ENCODE measurements at regions not wholly inside any gene's neighbourhood (a gene's known extent, or its start where the extent isn't known, plus 50 kb on each side); places are given as distances from the start of the nearest gene placed in this dataset.

DNA sequence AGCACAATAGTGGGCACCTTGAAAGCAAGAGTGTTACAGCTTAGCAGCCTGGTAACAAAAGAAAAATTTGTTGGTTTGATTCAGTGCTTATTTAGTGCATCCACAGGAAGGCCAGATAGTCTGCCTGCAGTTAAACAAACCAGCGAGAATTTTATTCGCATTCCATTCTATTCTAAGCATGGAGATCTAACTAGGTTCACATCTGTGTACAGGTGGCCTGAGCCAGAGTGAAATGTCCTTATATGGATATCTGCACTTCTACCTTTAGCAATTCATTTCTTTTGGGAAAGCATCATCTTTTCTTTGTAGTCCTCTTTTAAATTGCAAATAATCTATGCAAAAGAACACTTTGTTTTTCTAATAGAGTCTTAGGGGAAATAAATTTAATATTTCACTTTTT lies 659.0 kb upstream of the FZD8 start:
- Histone ChIP-seq H3K27ac (ENCODE audit: low read depth, low read length) (no peak overlapping the region), H3K27me3 (ENCODE audit: insufficient read depth, low read length) (no peaks in the 10 kb centered on the region), H2AFZ (ENCODE audit: low read depth, low read length, poor library complexity, severe bottlenecking) (no peak overlapping the region), H3K9me3 (ENCODE audit: control insufficient read depth in 1 of 2, insufficient read depth in 1 of 2, low read depth in 1 of 2, low read length in 2 of 2) (peaks cover 8 to 27% of the 10 kb centered on the region in 2 experiments; a peak in 2 of 4 replicates), H3K4me1 (ENCODE audit: control insufficient read depth in 1 of 2, insufficient read depth in 2 of 2, low read length in 2 of 2) (no peaks in the 10 kb centered on the region), H3K4me2 (ENCODE audit: low read length) (no peak overlapping the region), H3K9me2 (ENCODE audit: insufficient read depth) (no peaks in the 10 kb centered on the region), H3K4me3 (replicated peaks in 1 of 2; ENCODE audit: low read depth in 1 of 2, low read length in 2 of 2) (no peak overlapping the region), H3K36me3 (ENCODE audit: control insufficient read depth in 1 of 2, insufficient read depth in 2 of 2, low read length in 2 of 2) (no peaks in the 10 kb centered on the region), H3K9ac (ENCODE audit: low read length) (no peak overlapping the region), H3K79me2 (ENCODE audit: insufficient read depth, low read length) (no peaks in the 10 kb centered on the region), H4K20me1 (ENCODE audit: insufficient read depth) (no peaks in the 10 kb centered on the region)
- intact Hi-C loops (cut with micrococcal nuclease): no loop called here
- ATAC-seq (no peak), DNase-seq (ENCODE audit: low read depth, low spot score) (no peak)
- no TSS peak for BruUV-seq (replicated peaks)
- TF ChIP-seq RAD21 (IDR thresholded peaks at IDR 0.05; ENCODE audit: low read depth) (no peak), EGR1 (IDR thresholded peaks at IDR 0.05; ENCODE audit: low read depth) (no peak)
- ChIA-PET RAD21 (ENCODE audit: low non-redundant PET in 1 of 2, low total read pairs in 2 of 2, uncharacterized antibody in 2 of 2, unreplicated experiment in 2 of 2) (no interaction called here), CTCF (no interaction called here), POLR2A (no interaction called here)

DNA sequence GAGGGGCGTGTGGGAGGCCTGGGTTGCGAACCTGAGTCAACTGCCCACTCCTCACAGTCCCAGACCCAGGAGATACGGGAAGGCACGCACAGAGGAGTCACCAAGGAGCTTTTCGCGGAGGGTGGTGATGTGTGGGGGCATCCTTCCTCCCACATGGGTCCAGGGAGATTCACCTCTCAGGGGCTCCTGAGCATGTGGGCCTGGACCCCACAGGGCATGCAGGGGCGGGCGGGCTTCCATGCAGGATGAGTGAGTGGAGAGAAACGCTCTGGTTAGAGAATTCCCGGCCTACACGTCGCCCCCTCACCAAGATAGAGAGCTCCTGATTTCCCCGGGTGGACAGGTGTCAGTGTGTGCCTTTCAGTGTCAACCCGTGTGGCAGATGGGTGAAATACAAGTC lies 641.7 kb upstream of the FZD8 start:
- BruUV-seq (replicated peaks): no TSS peak
- no peaks in the 10 kb centered on the region for H4K20me1 ChIP-seq (ENCODE audit: insufficient read depth)
- H3K4me3 ChIP-seq (replicated peaks in 1 of 2; ENCODE audit: low read depth in 1 of 2, low read length in 2 of 2): no peak overlapping the region
- no peaks in the 10 kb centered on the region for H3K79me2 ChIP-seq (ENCODE audit: insufficient read depth, low read length)
- no peak overlapping the region for H3K9ac ChIP-seq (ENCODE audit: low read length)
- POLR2A ChIA-PET: no interaction called here
- H3K4me1 ChIP-seq (ENCODE audit: control insufficient read depth in 1 of 2, insufficient read depth in 2 of 2, low read length in 2 of 2): no peaks in the 10 kb centered on the region
- CTCF ChIA-PET: no interaction called here
- no peaks in the 10 kb centered on the region for H3K9me2 ChIP-seq (ENCODE audit: insufficient read depth)
- TF ChIP-seq ZFX (IDR thresholded peaks at IDR 0.05): no peak
- TF ChIP-seq SP1 (IDR thresholded peaks at IDR 0.05; ENCODE audit: low read depth): no peak
- TF ChIP-seq RAD21 (IDR thresholded peaks at IDR 0.05; ENCODE audit: low read depth): no peak
- TF ChIP-seq, protein P1, sequence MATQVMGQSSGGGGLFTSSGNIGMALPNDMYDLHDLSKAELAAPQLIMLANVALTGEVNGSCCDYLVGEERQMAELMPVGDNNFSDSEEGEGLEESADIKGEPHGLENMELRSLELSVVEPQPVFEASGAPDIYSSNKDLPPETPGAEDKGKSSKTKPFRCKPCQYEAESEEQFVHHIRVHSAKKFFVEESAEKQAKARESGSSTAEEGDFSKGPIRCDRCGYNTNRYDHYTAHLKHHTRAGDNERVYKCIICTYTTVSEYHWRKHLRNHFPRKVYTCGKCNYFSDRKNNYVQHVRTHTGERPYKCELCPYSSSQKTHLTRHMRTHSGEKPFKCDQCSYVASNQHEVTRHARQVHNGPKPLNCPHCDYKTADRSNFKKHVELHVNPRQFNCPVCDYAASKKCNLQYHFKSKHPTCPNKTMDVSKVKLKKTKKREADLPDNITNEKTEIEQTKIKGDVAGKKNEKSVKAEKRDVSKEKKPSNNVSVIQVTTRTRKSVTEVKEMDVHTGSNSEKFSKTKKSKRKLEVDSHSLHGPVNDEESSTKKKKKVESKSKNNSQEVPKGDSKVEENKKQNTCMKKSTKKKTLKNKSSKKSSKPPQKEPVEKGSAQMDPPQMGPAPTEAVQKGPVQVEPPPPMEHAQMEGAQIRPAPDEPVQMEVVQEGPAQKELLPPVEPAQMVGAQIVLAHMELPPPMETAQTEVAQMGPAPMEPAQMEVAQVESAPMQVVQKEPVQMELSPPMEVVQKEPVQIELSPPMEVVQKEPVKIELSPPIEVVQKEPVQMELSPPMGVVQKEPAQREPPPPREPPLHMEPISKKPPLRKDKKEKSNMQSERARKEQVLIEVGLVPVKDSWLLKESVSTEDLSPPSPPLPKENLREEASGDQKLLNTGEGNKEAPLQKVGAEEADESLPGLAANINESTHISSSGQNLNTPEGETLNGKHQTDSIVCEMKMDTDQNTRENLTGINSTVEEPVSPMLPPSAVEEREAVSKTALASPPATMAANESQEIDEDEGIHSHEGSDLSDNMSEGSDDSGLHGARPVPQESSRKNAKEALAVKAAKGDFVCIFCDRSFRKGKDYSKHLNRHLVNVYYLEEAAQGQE (IDR thresholded peaks at IDR 0.05; ENCODE audit: low read depth): no peak
- no peak for TF ChIP-seq ELF1 (IDR thresholded peaks at IDR 0.05; ENCODE audit: borderline replicate concordance, low read depth)
- no peak for TF ChIP-seq POLR2AphosphoS5 (IDR thresholded peaks at IDR 0.05; ENCODE audit: low read depth, low read length)
- TF ChIP-seq SIN3A (IDR thresholded peaks at IDR 0.05; ENCODE audit: low read depth): no peak
- no peak for TF ChIP-seq ZNF274 (IDR thresholded peaks at IDR 0.05; ENCODE audit: low read depth, low read length)
- TF ChIP-seq EZH2 (IDR thresholded peaks at IDR 0.05): no peak
- no peak for TF ChIP-seq YY1 (IDR thresholded peaks at IDR 0.05; ENCODE audit: extremely low read depth, insufficient replicate concordance, low read depth, low read length)
- no peak for TF ChIP-seq POLR2A (IDR thresholded peaks at IDR 0.05; ENCODE audit: borderline replicate concordance, extremely low read depth, insufficient read depth, insufficient read length)
- no peak overlapping the region for H3K27ac ChIP-seq (ENCODE audit: low read depth, low read length)
- intact Hi-C loops (cut with micrococcal nuclease): no loop called here
- H3K36me3 ChIP-seq (ENCODE audit: control insufficient read depth in 1 of 2, insufficient read depth in 2 of 2, low read length in 2 of 2): no peaks in the 10 kb centered on the region
- no peaks in the 10 kb centered on the region for H3K27me3 ChIP-seq (ENCODE audit: insufficient read depth, low read length)
- peaks cover 3 to 22% of the 10 kb centered on the region in 2 experiments; a peak in 2 of 4 replicates for H3K9me3 ChIP-seq (ENCODE audit: control insufficient read depth in 1 of 2, insufficient read depth in 1 of 2, low read depth in 1 of 2, low read length in 2 of 2)
- RAD21 ChIA-PET (ENCODE audit: low non-redundant PET in 1 of 2, low total read pairs in 2 of 2, uncharacterized antibody in 2 of 2, unreplicated experiment in 2 of 2): no interaction called here
- ATAC-seq (no peak), DNase-seq (ENCODE audit: low read depth, low spot score) (no peak)
- H2AFZ ChIP-seq (ENCODE audit: low read depth, low read length, poor library complexity, severe bottlenecking): no peak overlapping the region
- no peak overlapping the region for H3K4me2 ChIP-seq (ENCODE audit: low read length)
